COLO668 (cell line): ENCODE measurements at regions not wholly inside any gene's neighbourhood (a gene's known extent, or its start where the extent isn't known, plus 50 kb on each side); places are given as distances from the start of the nearest gene placed in this dataset.

ENCODE experiments used
- DNase-seq: peaks from one replicate; lab custom pipeline; 2025; ENCODE audit not compliant: unreplicated experiment; lab: John Stamatoyannopoulos, UW

- no peak for DNase-seq
Measured at GRCh38 chr6:126526996-126527606, 187.2 kb downstream of the CENPW start.

- no peak for DNase-seq
Measured at GRCh38 chr6:126529637-126530362, 189.9 kb downstream of the CENPW start.

- no peak for DNase-seq
Measured at GRCh38 chr6:126530775-126531174, 190.9 kb downstream of the CENPW start.

- DNase-seq: no peak
Measured at GRCh38 chr6:126531286-126531685, 191.4 kb downstream of the CENPW start.

GRCh38 chr6:126531840-126532239 is 191.9 kb downstream of the CENPW start:
- no peak for DNase-seq

- no peak for DNase-seq
Measured at GRCh38 chr6:126534401-126534800, 194.5 kb downstream of the CENPW start.

GRCh38 chr6:126535138-126535537 is 195.2 kb downstream of the CENPW start:
- DNase-seq: no peak

- DNase-seq: no peak
Measured at GRCh38 chr6:126535595-126535994, 195.7 kb downstream of the CENPW start.

- DNase-seq: no peak
Measured at GRCh38 chr6:126537061-126537816, 197.3 kb downstream of the CENPW start.

- no peak for DNase-seq
Measured at GRCh38 chr6:126539022-126539421, 199.1 kb downstream of the CENPW start.

- DNase-seq: no peak
Measured at GRCh38 chr6:126540161-126540560, 200.2 kb downstream of the CENPW start.

- no peak for DNase-seq
Measured at GRCh38 chr6:126541806-126542491, 202.0 kb downstream of the CENPW start.

GRCh38 chr6:126546541-126547120 is 206.7 kb downstream of the CENPW start:
- no peak for DNase-seq

- DNase-seq: no peak
Measured at GRCh38 chr6:126548300-126548699, 208.4 kb downstream of the CENPW start.

- DNase-seq: no peak
Measured at GRCh38 chr6:126550323-126550722, 210.4 kb downstream of the CENPW start.

GRCh38 chr6:126551832-126552231 is 211.9 kb downstream of the CENPW start:
- DNase-seq: no peak

GRCh38 chr6:126553854-126554253 is 213.9 kb downstream of the CENPW start:
- DNase-seq: no peak

- no peak for DNase-seq
Measured at GRCh38 chr6:126570507-126570906, 230.6 kb downstream of the CENPW start.

- no peak for DNase-seq
Measured at GRCh38 chr6:126574301-126574700, 234.4 kb downstream of the CENPW start.

GRCh38 chr6:126581316-126581715 is 241.4 kb downstream of the CENPW start:
- DNase-seq: no peak

- DNase-seq: no peak
Measured at GRCh38 chr6:126600258-126600916, 260.5 kb downstream of the CENPW start.
